GM12878 (cell line): ENCODE measurements at regions not wholly inside any gene's neighbourhood (a gene's known extent, or its start where the extent isn't known, plus 50 kb on each side); places are given as distances from the start of the nearest gene placed in this dataset.

Experiments
- ATAC-seq: fragments of 200-7000 bp; cut with Tn5 transposase; 3 replicates; pipeline ENCODE4 v1.9.1; 2020; ENCODE audit warnings: mild to moderate bottlenecking, moderate library complexity
- BruUV-seq: library from RNA; stranded (reverse); fragments of 400-500 nt; replicated peaks from 2 replicates; lab custom pipeline; 2021; lab: Mats Ljungman, UMichigan
- CTCF ChIA-PET: fragments of 300-600 bp; sonication (Branson Sonifier 250); formaldehyde crosslinking; extraction: SDS; loops from one replicate; lab custom pipeline; 2021; ENCODE audit warnings: inconsistent platforms; lab: Yijun Ruan, JAX
- POLR2A ChIA-PET: fragments of 350-600 bp; formaldehyde crosslinking; extraction: SDS; loops from one replicate; lab custom pipeline; 2021; ENCODE audit warnings: inconsistent platforms; lab: Charles Lee
- RAD21 ChIA-PET: fragments of 300-600 bp; sonication (Branson Sonifier 250); formaldehyde crosslinking; loops from one replicate; lab custom pipeline; 2023; ENCODE audit warnings: antibody characterized with exemption; ENCODE audit not compliant: unreplicated experiment; lab: Charles Lee
- SMC1A ChIA-PET: fragments of 300-600 bp; sonication (Branson Sonifier 250); formaldehyde crosslinking; loops from one replicate; lab custom pipeline; 2023; ENCODE audit not compliant: unreplicated experiment, uncharacterized antibody; lab: Charles Lee
- DNase-seq: peaks from one replicate; pipeline ENCODE4 v3.0.0-alpha.2; 2011; ENCODE audit warnings: low read depth, low spot score
- FAIRE-seq: peaks from 3 replicates; lab custom pipeline; 2011; peaks lifted over from hg19 to GRCh38; lab: Jason Lieb, UNC
- H2AFZ ChIP-seq: 2 replicates; pipeline ENCODE4 v1.6.0; 2011; ENCODE audit warnings: low read depth, low read length, control low read depth; ENCODE audit not compliant: control insufficient read depth
- H3K27ac ChIP-seq: 2 replicates; pipeline ENCODE4 v1.5.1; 2011; ENCODE audit warnings: control low read depth; ENCODE audit not compliant: control insufficient read depth, insufficient read depth
- H3K27me3 ChIP-seq, 2 experiments: replicated peaks in 1 of 2; 2 replicates each; pipeline versions ENCODE4 v1.6.0 to v1.6.1; 2011; ENCODE audit warnings: low read length in 1 of 2; ENCODE audit not compliant: control insufficient read depth in 2 of 2, insufficient read depth in 2 of 2
- H3K36me3 ChIP-seq, 2 experiments: 2 replicates each; pipeline ENCODE4 v1.5.1; 2011; ENCODE audit warnings: low read length in 1 of 2; ENCODE audit not compliant: control insufficient read depth in 2 of 2, insufficient read depth in 2 of 2
- H3K4me1 ChIP-seq: 2 replicates; pipeline ENCODE4 v1.6.1; 2011; ENCODE audit warnings: mild to moderate bottlenecking, low read length, moderate library complexity, mixed read lengths; ENCODE audit not compliant: control insufficient read depth, insufficient read depth
- H3K4me2 ChIP-seq: 2 replicates; pipeline ENCODE4 v1.6.0; 2011; ENCODE audit warnings: control low read depth; ENCODE audit not compliant: control insufficient read depth, insufficient read depth
- H3K4me3 ChIP-seq: fragments of 200-600 bp; sonication (generic); 2 replicates; pipeline ENCODE4 v1.5.1; 2016
- H3K79me2 ChIP-seq: 2 replicates; pipeline ENCODE4 v1.6.0; 2011; ENCODE audit warnings: low read length; ENCODE audit not compliant: control insufficient read depth, insufficient read depth
- H3K9ac ChIP-seq: 2 replicates; pipeline ENCODE4 v1.8.0; 2011; ENCODE audit warnings: low read length, control low read depth, mixed read lengths; ENCODE audit not compliant: control insufficient read depth, insufficient read depth
- H3K9me3 ChIP-seq: replicated peaks from 3 replicates; pipeline ENCODE4 v1.5.1; 2011; ENCODE audit warnings: mild to moderate bottlenecking, low read length; ENCODE audit not compliant: control insufficient read depth, insufficient read depth
- H4K20me1 ChIP-seq: 2 replicates; pipeline ENCODE4 v1.6.0; 2011; ENCODE audit not compliant: control insufficient read depth, insufficient read depth
- EGR1 ChIP-seq, 2 experiments: IDR thresholded peaks; 1 replicate in 1 of 2; 2 replicates in 1 of 2; pipeline ENCODE4 v1.6.1; 2011 to 2012; ENCODE audit warnings: low read depth in 2 of 2, low read length in 2 of 2, borderline replicate concordance in 1 of 2, mild to moderate bottlenecking in 1 of 2, moderate library complexity in 1 of 2
- FOXK2 ChIP-seq: fragments of 450-650 bp; IDR thresholded peaks from 2 replicates; pipeline ENCODE4 v1.6.1; 2017; ENCODE audit warnings: mild to moderate bottlenecking, moderate library complexity
- GATAD2B ChIP-seq: fragments of 450-650 bp; conservative IDR thresholded peaks from 2 replicates; pipeline ENCODE4 v1.6.1; 2017; ENCODE audit warnings: low read depth, mild to moderate bottlenecking, moderate library complexity
- IRF5 ChIP-seq: fragments of 450-650 bp; IDR thresholded peaks from 2 replicates; pipeline ENCODE4 v1.6.1; 2017; ENCODE audit warnings: borderline replicate concordance
- JUNB ChIP-seq: IDR thresholded peaks from 2 replicates; pipeline ENCODE4 v1.6.1; 2016; ENCODE audit warnings: antibody characterized with exemption, mild to moderate bottlenecking
- KLF5 ChIP-seq: fragments of 450-650 bp; IDR thresholded peaks from 2 replicates; pipeline ENCODE4 v1.6.1; 2014; ENCODE audit warnings: mild to moderate bottlenecking; ENCODE audit not compliant: partially characterized antibody
- MYB ChIP-seq: fragments of 150-350 bp; IDR thresholded peaks from 2 replicates; pipeline ENCODE4 v1.6.1; 2014; ENCODE audit warnings: mild to moderate bottlenecking, low read depth, low read length, borderline replicate concordance
- NFYA ChIP-seq: IDR thresholded peaks from 2 replicates; pipeline ENCODE4 v1.6.1; 2011; ENCODE audit warnings: low read depth, mild to moderate bottlenecking, low read length, improper control_type of control experiment, borderline replicate concordance
- SPI1 ChIP-seq: IDR thresholded peaks from 2 replicates; pipeline ENCODE4 v1.6.1; 2011; ENCODE audit warnings: low read depth, mild to moderate bottlenecking, low read length, moderate library complexity, borderline replicate concordance; ENCODE audit not compliant: insufficient read depth
- SRF ChIP-seq, 2 experiments: IDR thresholded peaks; 2 replicates each; pipeline ENCODE4 v1.6.1; 2011; ENCODE audit warnings: low read depth in 2 of 2, low read length in 2 of 2, mild to moderate bottlenecking in 1 of 2, moderate library complexity in 1 of 2
- ZNF592 ChIP-seq: fragments of 450-650 bp; IDR thresholded peaks from 2 replicates; pipeline ENCODE4 v1.6.1; 2017; ENCODE audit warnings: mild to moderate bottlenecking, moderate library complexity
- ZNF622 ChIP-seq: fragments of 450-650 bp; IDR thresholded peaks from 2 replicates; pipeline ENCODE4 v1.6.1; 2017; ENCODE audit warnings: mild to moderate bottlenecking, inconsistent platforms
- WGBS: methylation state at CpG from one replicate; pipeline ENCODE4 v1.1.6; 2016; ENCODE audit warnings: low lambda C conversion rate; ENCODE audit not compliant: insufficient replicate concordance, insufficient coverage; ENCODE audit errors: missing lambda C conversion rate; 5-methylcytosine and 5-hydroxymethylcytosine counted together
- in situ Hi-C: fragments of 300-500 bp; cut with MboI; formaldehyde crosslinking; loops from 9 replicates; pipeline ENCODE4 v1.14.3; 2018; ENCODE audit warnings: mixed read lengths
- intact Hi-C: fragments of 100-400 bp; cut with micrococcal nuclease; formaldehyde crosslinking; loops from one replicate; pipeline ENCODE4 v1.14.2; 2022; ENCODE audit not compliant: unreplicated experiment

- ChIA-PET CTCF (no interaction called here), POLR2A (no interaction called here)
- Histone ChIP-seq H3K4me2 (no peak overlapping the region), H3K27ac (no peak overlapping the region), H3K9ac (no peak overlapping the region), H2AFZ (no peak overlapping the region)
- intact Hi-C loops: no loop called here
- no peak for FAIRE-seq
- TF ChIP-seq SPI1 (no peak), JUNB (no peak), KLF5 (no peak)
- TF ChIP-seq, all 136 proteins: peak for 0
- Histone ChIP-seq H3K4me1 (no peaks in the 10 kb centered on the region), H3K9me3 (no peaks in the 10 kb centered on the region), H3K79me2 (no peaks in the 10 kb centered on the region), H3K36me3 (no peaks in the 10 kb centered on the region), H3K4me3 (no peak overlapping the region), H4K20me1 (no peaks in the 10 kb centered on the region), H3K27me3 (peaks cover 0 to 2% of the 10 kb centered on the region in 2 experiments; a peak in 1 of 4 replicates)
- SMC1A ChIA-PET: no interaction called here
- 23% methylated on average over 9 of the region's 9 CpGs for WGBS
- BruUV-seq: no TSS peak
- ATAC-seq (no peak), DNase-seq (no peak)
- RAD21 ChIA-PET: no interaction called here
- in situ Hi-C loops: no loop called here
Measured at GRCh38 chr7:25408012-25408687, 179.9 kb upstream of the NPVF start.

- no peak overlapping the region for H3K9ac ChIP-seq
- ATAC-seq: no peak
- BruUV-seq: no TSS peak
- ChIA-PET RAD21 (no interaction called here), SMC1A (no interaction called here), CTCF (no interaction called here), POLR2A (no interaction called here)
- H3K27ac ChIP-seq: no peak overlapping the region
- H3K27me3 ChIP-seq: peaks cover 0 to 2% of the 10 kb centered on the region in 2 experiments; a peak in 1 of 4 replicates
- H2AFZ ChIP-seq: no peak overlapping the region
- in situ Hi-C loops (no loop called here), intact Hi-C loops (no loop called here)
- no peak for FAIRE-seq
- DNase-seq: no peak
- no peaks in the 10 kb centered on the region for H3K4me1 ChIP-seq
- H4K20me1 ChIP-seq: no peaks in the 10 kb centered on the region
- WGBS: 26% methylated on average over 6 of the region's 6 CpGs
- no peaks in the 10 kb centered on the region for H3K36me3 ChIP-seq
- no peaks in the 10 kb centered on the region for H3K9me3 ChIP-seq
- H3K4me3 ChIP-seq: no peak overlapping the region
- H3K4me2 ChIP-seq: no peak overlapping the region
- no peaks in the 10 kb centered on the region for H3K79me2 ChIP-seq
- no peak for TF ChIP-seq ZNF622
- no peak for TF ChIP-seq SRF (IDR thresholded peaks at IDR 0.05; ENCODE audit: low read depth in 2 of 2, low read length in 2 of 2)
- no peak for TF ChIP-seq ZNF592
- TF ChIP-seq MYB: no peak
- no peak for TF ChIP-seq EGR1 (IDR thresholded peaks at IDR 0.05; ENCODE audit: borderline replicate concordance in 1 of 2, low read depth in 2 of 2, low read length in 2 of 2)
- TF ChIP-seq NFYA: no peak
- TF ChIP-seq GATAD2B: no peak
- no peak for TF ChIP-seq FOXK2
- no peak for TF ChIP-seq IRF5
Measured at GRCh38 chr7:25408876-25409275, 180.6 kb upstream of the NPVF start.
